CD4-positive, alpha-beta T cell treated with Interleukin-17A for 1 hour (primary cell): ENCODE measurements at regions not wholly inside any gene's neighbourhood (a gene's known extent, or its start where the extent isn't known, plus 50 kb on each side); places are given as distances from the start of the nearest gene placed in this dataset.
"Not testable (repeated sequence)": the region's sequence is repeated elsewhere in the genome, so short reads cannot be mapped to it uniquely, and the experiment has no call there.

Experiments used
- DNase-seq: peaks from one replicate; pipeline ENCODE4 v3.0.0-alpha.2; 2020

DNA sequence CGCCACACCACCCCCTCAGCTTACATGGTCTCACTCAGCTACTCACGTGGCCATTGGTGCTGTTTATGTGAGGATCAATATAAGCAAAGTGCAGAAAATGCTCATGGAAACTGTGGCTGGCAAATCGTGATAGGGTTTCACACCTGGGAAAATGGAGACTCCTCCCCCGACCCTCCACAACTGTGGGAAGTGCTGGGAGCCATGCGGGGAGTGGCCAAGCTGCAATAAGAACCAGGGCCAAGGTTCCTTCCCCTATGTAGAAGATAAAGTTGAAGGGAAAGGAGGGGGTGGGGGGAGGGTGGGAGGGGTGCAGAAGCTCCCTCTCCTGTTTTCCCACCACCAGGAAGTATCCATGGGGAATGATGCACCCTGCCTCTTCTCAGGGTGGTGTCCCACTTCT, 145.5 kb upstream of the MAMLD1 start:
- no peak for DNase-seq

DNA sequence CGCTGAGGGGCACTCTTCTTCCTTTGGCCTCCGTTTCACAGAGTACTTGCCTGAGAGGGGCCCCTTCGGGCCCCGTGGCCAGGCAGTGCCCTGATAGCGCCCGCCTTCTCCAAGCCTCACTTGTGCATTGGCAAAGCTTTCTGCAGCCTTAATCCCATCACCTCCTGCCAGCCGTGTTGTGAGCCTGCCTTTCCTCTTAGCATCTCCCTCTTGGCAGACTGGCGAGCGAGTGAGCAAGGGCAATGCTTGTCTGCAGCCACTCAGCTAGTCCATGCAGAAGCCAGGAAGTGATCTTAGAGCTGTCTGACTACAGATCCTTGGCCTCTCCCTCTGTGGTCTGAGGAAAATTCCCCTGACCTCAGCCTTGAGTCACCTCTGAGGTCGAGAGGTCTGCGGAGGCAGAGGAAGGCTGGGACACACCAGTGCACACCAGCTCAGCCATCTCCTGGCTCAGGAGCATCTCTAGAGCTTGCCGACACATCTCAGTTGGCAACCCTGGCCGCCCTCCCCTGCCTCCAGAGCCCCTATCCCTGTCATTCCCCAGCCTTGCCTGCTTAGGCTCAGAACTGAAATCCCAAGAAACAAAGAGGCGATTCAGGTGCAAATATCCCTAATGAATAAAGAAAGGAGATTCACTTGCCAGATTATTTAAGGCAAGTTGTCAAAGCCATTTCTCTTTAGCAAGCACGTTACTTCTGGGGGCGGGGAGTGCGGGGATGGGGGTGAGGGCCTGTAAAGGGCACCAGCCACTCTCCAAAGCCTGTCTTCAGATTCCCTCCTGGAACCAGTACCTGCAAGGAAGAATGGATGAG, 143.5 kb upstream of the MAMLD1 start:
- DNase-seq, result no peak

- DNase-seq, result no peak
Observed at GRCh38 chrX:150223176-150224015, 139.7 kb upstream of the MAMLD1 start.

- no peak for DNase-seq
Observed at GRCh38 chrX:150224676-150225075, 138.4 kb upstream of the MAMLD1 start.

DNA sequence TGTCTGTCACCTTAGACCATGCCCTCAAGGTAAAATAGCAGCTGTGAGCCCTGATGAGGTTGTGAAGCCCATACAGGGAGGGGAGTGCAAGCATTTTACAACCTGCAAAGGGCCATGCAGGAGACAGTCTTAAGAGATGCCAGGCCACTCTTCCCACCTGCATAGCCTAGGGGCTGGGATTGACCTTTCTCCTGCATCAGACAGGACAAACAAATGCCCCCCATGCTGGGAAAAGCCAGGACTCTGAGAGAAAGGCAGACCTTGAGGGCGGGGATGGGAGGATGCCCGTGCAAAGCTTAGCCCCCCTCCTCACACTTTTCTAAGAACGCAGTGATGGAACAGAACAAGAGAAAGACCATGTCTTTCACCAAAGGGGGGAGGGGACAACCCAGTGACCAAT, 137.9 kb upstream of the MAMLD1 start:
- no peak for DNase-seq

DNA sequence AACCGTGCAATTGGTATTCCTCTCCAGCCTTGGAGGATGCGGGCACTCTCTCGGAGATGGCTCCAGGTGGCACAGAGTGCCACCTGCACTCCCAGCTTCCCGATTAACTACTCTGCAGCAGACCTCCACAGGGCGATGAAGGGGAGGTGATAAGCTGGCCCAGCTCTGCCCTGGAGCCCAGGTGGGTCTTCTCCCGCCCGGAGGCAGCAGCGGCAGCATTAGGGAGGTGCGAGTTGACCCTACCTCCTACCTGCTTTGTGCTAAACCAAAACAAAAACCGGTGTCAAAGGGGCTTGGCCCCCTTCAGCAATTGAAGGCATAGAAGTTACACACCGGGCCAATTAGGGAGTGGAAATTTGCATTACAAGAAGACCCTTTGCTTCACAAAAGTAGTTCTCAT, 137.4 kb upstream of the MAMLD1 start:
- no peak for DNase-seq

GRCh38 chrX:150226223-150226965, 136.7 kb upstream of the MAMLD1 start:
- no peak for DNase-seq

GRCh38 chrX:150227321-150227860, 135.7 kb upstream of the MAMLD1 start:
- no peak for DNase-seq

GRCh38 chrX:150227873-150228410, 135.2 kb upstream of the MAMLD1 start:
- no peak for DNase-seq

GRCh38 chrX:150228431-150228830, 134.7 kb upstream of the MAMLD1 start:
- DNase-seq, result no peak

DNA sequence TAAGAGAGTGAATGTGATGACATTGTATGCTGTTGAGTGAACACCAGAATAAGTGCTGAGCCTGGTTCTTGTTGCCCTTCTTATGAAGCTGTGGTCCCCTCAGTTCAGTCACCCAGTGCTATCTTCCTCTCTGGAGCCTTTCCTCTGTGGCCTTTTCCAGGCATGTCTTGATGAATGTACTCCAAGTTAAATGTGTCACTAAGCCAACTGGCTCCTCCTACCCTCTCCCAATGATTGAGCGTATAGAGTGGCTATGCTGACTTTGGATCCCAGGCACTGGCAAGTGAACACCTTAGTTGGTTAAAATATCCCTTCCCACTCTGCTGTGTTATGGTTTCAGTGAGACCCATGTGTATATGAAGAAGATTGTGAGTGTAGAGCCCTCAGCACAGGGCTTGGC, 134.1 kb upstream of the MAMLD1 start:
- DNase-seq, result no peak

DNA sequence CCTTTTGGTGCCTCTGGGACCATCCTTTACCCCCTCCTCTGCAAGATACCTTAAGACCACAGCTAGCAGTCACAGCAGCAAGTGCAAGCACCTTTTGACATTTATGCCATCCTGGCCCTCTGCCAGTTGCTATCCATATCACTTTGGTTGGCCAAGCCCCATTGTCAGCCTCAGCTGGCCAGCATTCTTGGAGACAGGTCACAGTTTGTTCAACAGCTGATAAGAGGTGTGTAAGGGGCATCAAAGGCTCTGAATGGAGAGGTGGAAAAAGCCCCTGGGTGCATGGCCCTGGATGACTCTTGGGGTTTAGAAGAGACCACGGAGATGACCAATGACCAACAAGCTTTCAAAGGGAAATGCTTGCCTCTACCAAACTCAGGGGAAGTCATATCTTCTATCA, 133.6 kb upstream of the MAMLD1 start:
- no peak for DNase-seq

GRCh38 chrX:150230952-150231351, 132.2 kb upstream of the MAMLD1 start:
- not testable (repeated sequence) for DNase-seq

DNA sequence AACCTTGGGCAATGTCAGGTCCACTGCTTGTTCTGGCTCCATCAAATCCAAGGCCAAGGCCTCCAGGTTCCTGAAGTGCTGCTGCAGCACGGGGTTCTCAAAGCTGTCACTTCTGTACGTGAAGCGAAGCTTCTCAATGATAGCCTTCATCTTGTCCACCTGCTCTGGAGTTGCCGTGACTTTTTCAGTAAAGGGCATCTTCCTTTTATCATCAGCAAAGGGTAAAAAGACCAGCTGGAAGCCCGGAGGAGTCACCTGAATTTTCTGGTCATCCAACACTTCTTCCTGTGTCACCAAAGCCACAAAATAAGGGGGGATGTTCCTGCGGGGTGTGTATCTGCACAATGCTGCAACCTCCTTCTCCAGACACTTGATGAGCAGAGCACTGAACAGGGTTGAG, 131.7 kb upstream of the MAMLD1 start:
- not testable (repeated sequence) for DNase-seq

GRCh38 chrX:150232222-150232621, 130.9 kb upstream of the MAMLD1 start:
- DNase-seq, result not testable (repeated sequence)

GRCh38 chrX:150234126-150234525, 129.0 kb upstream of the MAMLD1 start:
- no peak for DNase-seq

- no peak for DNase-seq
Observed at GRCh38 chrX:150236327-150236726, 126.8 kb upstream of the MAMLD1 start.

GRCh38 chrX:150238632-150239382, 124.3 kb upstream of the MAMLD1 start:
- no peak for DNase-seq

GRCh38 chrX:150239946-150240642, 123.0 kb upstream of the MAMLD1 start:
- DNase-seq, result no peak

- DNase-seq, result no peak
Observed at GRCh38 chrX:150240643-150240970, 122.5 kb upstream of the MAMLD1 start.

DNA sequence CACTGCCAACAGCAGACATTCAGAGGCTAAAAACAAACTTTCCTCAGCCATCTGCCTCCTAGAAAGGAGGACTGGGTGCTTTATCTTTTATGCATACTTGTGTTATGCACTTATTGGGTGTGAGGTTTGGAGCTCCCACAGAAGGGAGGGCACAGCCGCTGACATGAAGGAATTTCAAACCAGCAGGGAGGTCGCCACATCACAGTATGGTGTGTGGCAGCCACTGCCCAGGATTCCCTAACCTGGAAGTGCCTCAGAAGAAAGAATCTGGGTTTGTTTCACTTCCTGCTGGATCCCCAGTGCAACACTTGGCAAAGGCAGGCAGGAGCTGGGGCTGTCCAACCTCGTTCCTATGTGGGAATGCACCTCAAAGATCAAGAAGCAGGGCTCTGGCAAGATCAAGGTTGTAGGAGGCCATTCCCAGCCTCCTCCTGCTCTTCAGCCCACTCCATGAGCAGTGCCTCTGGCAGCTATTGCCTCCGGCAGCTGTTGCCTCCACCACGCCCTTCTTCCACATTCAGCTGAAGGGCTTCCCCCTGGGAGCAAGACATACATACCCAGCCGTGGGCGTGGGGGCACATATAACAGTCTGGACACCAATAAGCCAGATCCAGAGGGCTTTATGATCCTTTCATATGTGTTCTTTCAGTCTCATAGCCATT, 109.0 kb upstream of the MAMLD1 start:
- DNase-seq, result no peak
